ENCODE measurements at regions not wholly inside any gene's neighbourhood (a gene's known extent, or its start where the extent isn't known, plus 50 kb on each side); places are given as distances from the start of the nearest gene placed in this dataset.

DNA sequence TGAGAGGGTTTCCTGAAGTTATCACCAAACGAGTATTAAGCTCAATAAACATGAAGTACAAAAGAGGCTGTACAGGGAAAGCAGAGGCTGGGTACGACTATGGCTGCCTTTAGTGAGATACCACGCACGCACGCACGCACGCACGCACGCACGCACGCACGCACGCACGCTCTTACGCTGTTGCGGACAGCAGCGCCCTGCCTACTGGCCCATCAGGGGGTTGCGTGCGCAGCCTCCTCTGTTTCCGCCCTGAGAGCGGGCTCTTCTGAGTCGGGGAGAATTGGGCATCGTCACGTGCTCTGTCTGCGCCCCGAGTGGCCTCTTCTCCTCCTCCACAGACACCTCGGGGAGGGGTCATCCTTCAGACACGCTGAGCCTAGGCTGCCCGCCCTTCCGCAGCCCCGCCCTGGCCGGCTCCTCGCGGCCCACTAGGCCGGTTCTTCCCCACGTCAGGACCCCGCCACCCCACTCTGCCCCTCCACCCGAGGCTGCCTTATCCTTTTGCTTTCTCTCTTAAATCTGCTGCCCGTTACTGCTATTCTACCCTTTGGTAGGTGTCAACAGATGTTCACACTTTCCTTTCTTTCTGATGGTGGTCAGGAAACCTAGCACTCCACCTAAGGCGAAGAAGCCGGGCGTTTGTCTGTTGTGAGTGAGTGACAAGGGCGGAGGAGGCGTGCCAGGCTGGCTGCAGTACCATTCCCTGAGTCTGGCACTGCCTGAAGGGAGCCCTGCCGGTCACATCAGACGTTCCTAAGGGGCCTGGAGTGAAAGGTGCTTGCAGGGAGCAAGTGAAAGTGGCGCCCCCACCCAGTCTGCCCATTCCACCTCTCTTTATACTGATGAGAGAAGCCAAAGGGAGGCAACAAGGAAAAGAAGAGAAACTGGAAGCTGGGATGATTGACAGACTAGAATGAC, 300.4 kb upstream of the B3GAT1 start:
- peaks cover 4% of the 10 kb centered on the region for H3K27me3 Mint-ChIP-seq
- H3K4me2 ChIP-seq (replicated peaks; ENCODE audit: low read depth, low read length, poor library complexity, severe bottlenecking): no peak overlapping the region
- H3K9me3 Mint-ChIP-seq (ENCODE audit: insufficient read depth): no peaks in the 10 kb centered on the region
- no peaks in the 10 kb centered on the region for H3K36me3 ChIP-seq (replicated peaks in 1 of 2; ENCODE audit: control extremely low read depth in 1 of 2, control insufficient read depth in 1 of 2, extremely low read depth in 1 of 2, insufficient read depth in 2 of 2, low read length in 1 of 2)
- H3K27me3 ChIP-seq (replicated peaks in 1 of 4; ENCODE audit: control extremely low read depth in 1 of 4, control insufficient read depth in 3 of 4, insufficient read depth in 4 of 4, low read length in 3 of 4): no peaks in the 10 kb centered on the region
- no peaks in the 10 kb centered on the region for H3K4me1 ChIP-seq (ENCODE audit: control insufficient read depth in 2 of 2, insufficient read depth in 2 of 2, low read length in 2 of 2)
- H3K4me3 ChIP-seq (ENCODE audit: control extremely low read depth in 1 of 5, extremely low read depth in 1 of 5, insufficient read depth in 1 of 5, low read depth in 2 of 5, low read length in 4 of 5): no peak overlapping the region
- no peaks in the 10 kb centered on the region for H4K20me1 ChIP-seq (ENCODE audit: control insufficient read depth, insufficient read depth, low read length, poor library complexity, severe bottlenecking)
- 91% methylated on average over 29 of the region's 47 CpGs for WGBS (ENCODE audit: insufficient coverage)
- intact Hi-C loops (cut with micrococcal nuclease): no loop called here
- H3K9ac ChIP-seq (ENCODE audit: low read length): no peak overlapping the region
- no peak overlapping the region for H2AFZ ChIP-seq (ENCODE audit: insufficient read depth, low read depth, low read length, poor library complexity, severe bottlenecking)
- DNase-seq (no peak), ATAC-seq (ENCODE audit: low read depth) (no peak)
- H3K79me2 ChIP-seq (ENCODE audit: control insufficient read depth, insufficient read depth, low read length): no peaks in the 10 kb centered on the region
- H3K27ac Mint-ChIP-seq: no peak overlapping the region
- ChIA-PET POLR2A (no interaction called here), CTCF (no interaction called here)
- H3K27ac ChIP-seq (ENCODE audit: low read length in 2 of 2): no peak overlapping the region
- no peaks in the 10 kb centered on the region for H3K4me1 Mint-ChIP-seq
- H3K4me3 Mint-ChIP-seq: no peak overlapping the region
- TF ChIP-seq, protein P1, sequence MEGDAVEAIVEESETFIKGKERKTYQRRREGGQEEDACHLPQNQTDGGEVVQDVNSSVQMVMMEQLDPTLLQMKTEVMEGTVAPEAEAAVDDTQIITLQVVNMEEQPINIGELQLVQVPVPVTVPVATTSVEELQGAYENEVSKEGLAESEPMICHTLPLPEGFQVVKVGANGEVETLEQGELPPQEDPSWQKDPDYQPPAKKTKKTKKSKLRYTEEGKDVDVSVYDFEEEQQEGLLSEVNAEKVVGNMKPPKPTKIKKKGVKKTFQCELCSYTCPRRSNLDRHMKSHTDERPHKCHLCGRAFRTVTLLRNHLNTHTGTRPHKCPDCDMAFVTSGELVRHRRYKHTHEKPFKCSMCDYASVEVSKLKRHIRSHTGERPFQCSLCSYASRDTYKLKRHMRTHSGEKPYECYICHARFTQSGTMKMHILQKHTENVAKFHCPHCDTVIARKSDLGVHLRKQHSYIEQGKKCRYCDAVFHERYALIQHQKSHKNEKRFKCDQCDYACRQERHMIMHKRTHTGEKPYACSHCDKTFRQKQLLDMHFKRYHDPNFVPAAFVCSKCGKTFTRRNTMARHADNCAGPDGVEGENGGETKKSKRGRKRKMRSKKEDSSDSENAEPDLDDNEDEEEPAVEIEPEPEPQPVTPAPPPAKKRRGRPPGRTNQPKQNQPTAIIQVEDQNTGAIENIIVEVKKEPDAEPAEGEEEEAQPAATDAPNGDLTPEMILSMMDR (IDR thresholded peaks at IDR 0.05): no peak
- no peaks in the 10 kb centered on the region for H3K9me3 ChIP-seq (ENCODE audit: control extremely low read depth in 1 of 3, control insufficient read depth in 2 of 3, insufficient read depth in 1 of 3, low read length in 2 of 3)

DNA sequence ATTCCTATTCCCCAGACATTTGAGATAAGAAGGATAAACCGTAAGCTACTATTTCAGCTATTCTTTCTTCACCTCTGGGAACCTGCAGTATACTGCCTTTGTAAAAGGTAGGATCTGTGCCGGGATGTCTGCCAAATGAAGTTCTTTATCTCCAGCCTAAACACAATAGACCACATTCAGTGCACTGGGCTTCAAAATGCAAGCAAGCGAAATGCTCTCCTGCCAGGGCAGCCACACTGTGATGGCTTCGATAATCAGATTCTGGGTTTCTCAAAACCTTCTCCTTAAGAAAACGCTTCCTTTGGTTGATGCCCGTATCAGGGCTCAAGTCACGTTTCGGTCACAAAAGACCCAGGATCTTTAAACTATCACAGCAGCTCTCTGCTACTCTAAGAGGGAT, 299.5 kb upstream of the B3GAT1 start:
- ATAC-seq (ENCODE audit: low read depth) (no peak), DNase-seq (no peak)
- Histone ChIP-seq H3K4me3 (ENCODE audit: control extremely low read depth in 1 of 5, extremely low read depth in 1 of 5, insufficient read depth in 1 of 5, low read depth in 2 of 5, low read length in 4 of 5) (no peak overlapping the region), H3K4me2 (replicated peaks; ENCODE audit: low read depth, low read length, poor library complexity, severe bottlenecking) (no peak overlapping the region), H2AFZ (ENCODE audit: insufficient read depth, low read depth, low read length, poor library complexity, severe bottlenecking) (no peak overlapping the region), H3K9ac (ENCODE audit: low read length) (no peak overlapping the region), H4K20me1 (ENCODE audit: control insufficient read depth, insufficient read depth, low read length, poor library complexity, severe bottlenecking) (no peaks in the 10 kb centered on the region), H3K4me1 (ENCODE audit: control insufficient read depth in 2 of 2, insufficient read depth in 2 of 2, low read length in 2 of 2) (no peaks in the 10 kb centered on the region), H3K9me3 (ENCODE audit: control extremely low read depth in 1 of 3, control insufficient read depth in 2 of 3, insufficient read depth in 1 of 3, low read length in 2 of 3) (no peaks in the 10 kb centered on the region), H3K36me3 (replicated peaks in 1 of 2; ENCODE audit: control extremely low read depth in 1 of 2, control insufficient read depth in 1 of 2, extremely low read depth in 1 of 2, insufficient read depth in 2 of 2, low read length in 1 of 2) (no peaks in the 10 kb centered on the region), H3K27ac (ENCODE audit: low read length in 2 of 2) (no peak overlapping the region), H3K79me2 (ENCODE audit: control insufficient read depth, insufficient read depth, low read length) (no peaks in the 10 kb centered on the region), H3K27me3 (replicated peaks in 1 of 4; ENCODE audit: control extremely low read depth in 1 of 4, control insufficient read depth in 3 of 4, insufficient read depth in 4 of 4, low read length in 3 of 4) (no peaks in the 10 kb centered on the region)
- Mint-ChIP-seq H3K4me3 (no peak overlapping the region), H3K27ac (no peak overlapping the region), H3K4me1 (no peaks in the 10 kb centered on the region), H3K9me3 (ENCODE audit: insufficient read depth) (no peaks in the 10 kb centered on the region), H3K27me3 (no peaks in the 10 kb centered on the region)
- POLR2A ChIA-PET: no interaction called here
- intact Hi-C loops (cut with micrococcal nuclease): no loop called here
- TF ChIP-seq EZH2 (IDR thresholded peaks at IDR 0.05; ENCODE audit: borderline replicate concordance, insufficient read depth, low read depth, low read length, poor library complexity, severe bottlenecking): no peak
- TF ChIP-seq, protein P1 (IDR thresholded peaks at IDR 0.05): no peak
- CTCF ChIA-PET: no interaction called here
- 86% methylated on average over 5 of the region's 8 CpGs for WGBS (ENCODE audit: insufficient coverage)
